ENCODE measurements at regions not wholly inside any gene's neighbourhood (a gene's known extent, or its start where the extent isn't known, plus 50 kb on each side); places are given as distances from the start of the nearest gene placed in this dataset.
"Not testable (repeated sequence)": the region's sequence is repeated elsewhere in the genome, so short reads cannot be mapped to it uniquely, and the experiment has no call there.

DNA sequence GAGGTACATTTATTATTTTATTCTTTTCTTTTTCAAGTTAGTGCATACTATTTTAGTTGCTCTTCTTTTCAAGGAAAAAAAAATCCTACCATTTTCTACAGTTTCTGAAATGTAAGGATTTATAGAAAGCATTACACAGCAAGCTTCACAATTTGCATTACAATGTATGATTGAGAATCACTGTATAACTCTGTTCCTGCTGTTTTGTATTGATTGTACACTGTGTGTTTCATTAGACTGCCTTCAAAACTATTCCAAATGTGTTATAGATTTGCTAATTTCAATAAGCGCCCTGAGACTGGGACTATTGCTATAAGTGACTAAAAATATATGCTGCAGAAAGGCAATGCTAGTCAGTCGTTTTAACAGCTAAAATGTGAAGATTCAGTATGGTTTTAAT is 479.7 kb upstream of the EYS start:
- TF ChIP-seq, protein P1, sequence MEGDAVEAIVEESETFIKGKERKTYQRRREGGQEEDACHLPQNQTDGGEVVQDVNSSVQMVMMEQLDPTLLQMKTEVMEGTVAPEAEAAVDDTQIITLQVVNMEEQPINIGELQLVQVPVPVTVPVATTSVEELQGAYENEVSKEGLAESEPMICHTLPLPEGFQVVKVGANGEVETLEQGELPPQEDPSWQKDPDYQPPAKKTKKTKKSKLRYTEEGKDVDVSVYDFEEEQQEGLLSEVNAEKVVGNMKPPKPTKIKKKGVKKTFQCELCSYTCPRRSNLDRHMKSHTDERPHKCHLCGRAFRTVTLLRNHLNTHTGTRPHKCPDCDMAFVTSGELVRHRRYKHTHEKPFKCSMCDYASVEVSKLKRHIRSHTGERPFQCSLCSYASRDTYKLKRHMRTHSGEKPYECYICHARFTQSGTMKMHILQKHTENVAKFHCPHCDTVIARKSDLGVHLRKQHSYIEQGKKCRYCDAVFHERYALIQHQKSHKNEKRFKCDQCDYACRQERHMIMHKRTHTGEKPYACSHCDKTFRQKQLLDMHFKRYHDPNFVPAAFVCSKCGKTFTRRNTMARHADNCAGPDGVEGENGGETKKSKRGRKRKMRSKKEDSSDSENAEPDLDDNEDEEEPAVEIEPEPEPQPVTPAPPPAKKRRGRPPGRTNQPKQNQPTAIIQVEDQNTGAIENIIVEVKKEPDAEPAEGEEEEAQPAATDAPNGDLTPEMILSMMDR (conservative IDR thresholded peaks at IDR 0.05; ENCODE audit: low read depth, low read length), result no peak
- Histone ChIP-seq H4K20me1 (ENCODE audit: insufficient read depth) (no peaks in the 10 kb centered on the region), H3K79me2 (ENCODE audit: insufficient read depth, low read depth) (no peaks in the 10 kb centered on the region)

GRCh38 chr6:66184091-66184490 is 477.1 kb upstream of the EYS start:
- no peaks in the 10 kb centered on the region for H3K79me2 ChIP-seq (ENCODE audit: insufficient read depth, low read depth)
- H2AFZ ChIP-seq (ENCODE audit: low read depth), result no peak overlapping the region
- no peaks in the 10 kb centered on the region for H4K20me1 ChIP-seq (ENCODE audit: insufficient read depth)
- H3K36me3 ChIP-seq (ENCODE audit: insufficient read depth), result no peaks in the 10 kb centered on the region
- no peaks in the 10 kb centered on the region for H3K27me3 ChIP-seq (ENCODE audit: insufficient read depth, low read depth)
- H3K9ac ChIP-seq, result no peak overlapping the region
- no peaks in the 10 kb centered on the region for H3K4me1 ChIP-seq (ENCODE audit: low read depth, poor library complexity, severe bottlenecking)
- no peak overlapping the region for H3K4me3 ChIP-seq (IDR thresholded peaks at IDR 0.05; ENCODE audit: insufficient read depth, low read depth, low read length)
- no peak overlapping the region for H3K27ac ChIP-seq
- H3K4me2 ChIP-seq, result no peak overlapping the region
- TF ChIP-seq, protein P1 (conservative IDR thresholded peaks at IDR 0.05; ENCODE audit: low read depth, low read length), result no peak

More for the DNA sequence above, 479.7 kb upstream of the EYS start:
- Histone ChIP-seq H3K4me1 (ENCODE audit: low read depth, poor library complexity, severe bottlenecking) (no peaks in the 10 kb centered on the region), H3K9ac (no peak overlapping the region), H3K36me3 (ENCODE audit: insufficient read depth) (no peaks in the 10 kb centered on the region), H3K4me2 (no peak overlapping the region), H3K27ac (no peak overlapping the region), H3K27me3 (ENCODE audit: insufficient read depth, low read depth) (no peaks in the 10 kb centered on the region), H3K4me3 (IDR thresholded peaks at IDR 0.05; ENCODE audit: insufficient read depth, low read depth, low read length) (no peak overlapping the region), H2AFZ (ENCODE audit: low read depth) (no peak overlapping the region)

DNA sequence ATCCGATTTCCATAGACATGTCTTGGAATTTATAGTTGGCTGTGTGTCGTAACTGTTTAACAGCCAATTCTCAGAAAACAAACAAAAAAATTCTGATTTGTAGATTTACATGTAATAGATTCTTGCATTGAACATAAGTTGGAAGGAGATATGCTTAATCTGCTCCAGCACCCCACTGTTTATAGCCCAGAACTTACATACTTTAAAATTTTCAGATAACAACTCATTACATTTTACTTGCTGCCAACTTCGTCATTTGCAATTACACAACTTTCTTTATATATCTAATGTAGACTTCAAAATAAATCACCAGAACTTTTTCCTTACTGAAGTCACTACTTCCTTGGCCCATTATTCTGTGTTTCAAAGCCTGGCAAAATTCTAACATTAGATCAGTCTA is 472.3 kb upstream of the EYS start:
- no peak overlapping the region for H3K4me3 ChIP-seq (IDR thresholded peaks at IDR 0.05; ENCODE audit: insufficient read depth, low read depth, low read length)
- H3K27ac ChIP-seq, result no peak overlapping the region
- H4K20me1 ChIP-seq (ENCODE audit: insufficient read depth), result no peaks in the 10 kb centered on the region
- H3K79me2 ChIP-seq (ENCODE audit: insufficient read depth, low read depth), result no peaks in the 10 kb centered on the region
- TF ChIP-seq, protein P1 (conservative IDR thresholded peaks at IDR 0.05; ENCODE audit: low read depth, low read length), result no peak
- H2AFZ ChIP-seq (ENCODE audit: low read depth), result no peak overlapping the region
- H3K27me3 ChIP-seq (ENCODE audit: insufficient read depth, low read depth), result no peaks in the 10 kb centered on the region
- no peak overlapping the region for H3K4me2 ChIP-seq
- H3K9ac ChIP-seq, result no peak overlapping the region
- no peaks in the 10 kb centered on the region for H3K4me1 ChIP-seq (ENCODE audit: low read depth, poor library complexity, severe bottlenecking)
- H3K36me3 ChIP-seq (ENCODE audit: insufficient read depth), result no peaks in the 10 kb centered on the region

DNA sequence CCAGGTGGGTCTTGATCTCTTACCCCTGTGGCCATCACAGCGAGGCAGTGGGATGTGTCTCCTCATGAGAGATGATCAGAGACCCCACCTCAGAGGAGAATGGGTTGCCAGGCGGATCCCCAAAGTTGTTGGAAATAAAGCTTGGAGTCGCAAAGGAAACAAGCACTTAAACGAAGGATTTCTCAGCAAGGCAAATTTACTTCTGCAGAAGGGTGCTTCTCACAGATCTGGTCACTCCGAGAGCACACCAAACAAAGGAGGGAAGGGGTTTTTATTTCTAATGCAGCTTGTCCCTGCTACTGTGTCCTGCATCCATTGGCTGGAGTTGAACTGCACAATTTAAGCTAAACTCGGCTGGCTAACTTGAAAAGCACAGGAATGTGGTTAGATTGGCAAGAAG is 466.6 kb upstream of the EYS start:
- TF ChIP-seq, protein P1 (conservative IDR thresholded peaks at IDR 0.05; ENCODE audit: low read depth, low read length), result no peak
- no peak overlapping the region for H3K4me3 ChIP-seq (IDR thresholded peaks at IDR 0.05; ENCODE audit: insufficient read depth, low read depth, low read length)
- H3K36me3 ChIP-seq (ENCODE audit: insufficient read depth), result no peaks in the 10 kb centered on the region
- no peak overlapping the region for H2AFZ ChIP-seq (ENCODE audit: low read depth)
- no peak overlapping the region for H3K27ac ChIP-seq
- no peak overlapping the region for H3K9ac ChIP-seq
- no peaks in the 10 kb centered on the region for H3K4me1 ChIP-seq (ENCODE audit: low read depth, poor library complexity, severe bottlenecking)
- H3K27me3 ChIP-seq (ENCODE audit: insufficient read depth, low read depth), result no peaks in the 10 kb centered on the region
- H3K4me2 ChIP-seq, result no peak overlapping the region
- H3K79me2 ChIP-seq (ENCODE audit: insufficient read depth, low read depth), result no peaks in the 10 kb centered on the region
- H4K20me1 ChIP-seq (ENCODE audit: insufficient read depth), result no peaks in the 10 kb centered on the region

DNA sequence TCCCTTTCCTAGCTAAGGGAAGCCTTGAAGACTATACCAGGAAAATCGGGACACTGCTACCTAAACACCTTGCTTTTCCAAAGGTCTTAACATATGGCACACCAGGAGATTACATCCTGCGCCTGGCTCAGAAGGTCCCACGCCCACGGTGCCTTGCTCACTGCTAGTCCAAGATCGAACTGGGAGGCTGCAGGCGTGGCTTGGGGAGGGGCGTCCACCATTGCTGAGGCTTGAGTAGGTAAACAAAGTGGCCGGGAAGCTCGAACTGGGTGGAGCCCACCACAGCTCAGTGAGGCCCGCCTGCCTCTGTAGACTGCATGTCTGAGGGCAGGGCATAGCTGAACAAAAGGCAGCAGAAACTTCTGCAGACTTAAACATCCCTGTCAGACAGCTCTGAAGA is 459.7 kb upstream of the EYS start:
- not testable (repeated sequence) for H4K20me1 ChIP-seq (ENCODE audit: insufficient read depth); H3K4me1 ChIP-seq (ENCODE audit: low read depth, poor library complexity, severe bottlenecking); H3K9ac ChIP-seq; H3K4me3 ChIP-seq (IDR thresholded peaks at IDR 0.05; ENCODE audit: insufficient read depth, low read depth, low read length); H3K79me2 ChIP-seq (ENCODE audit: insufficient read depth, low read depth); H3K4me2 ChIP-seq; H2AFZ ChIP-seq (ENCODE audit: low read depth); H3K27me3 ChIP-seq (ENCODE audit: insufficient read depth, low read depth); H3K27ac ChIP-seq; H3K36me3 ChIP-seq (ENCODE audit: insufficient read depth)
